ENCODE measurements at regions not wholly inside any gene's neighbourhood (a gene's known extent, or its start where the extent isn't known, plus 50 kb on each side); places are given as distances from the start of the nearest gene placed in this dataset.

DNA sequence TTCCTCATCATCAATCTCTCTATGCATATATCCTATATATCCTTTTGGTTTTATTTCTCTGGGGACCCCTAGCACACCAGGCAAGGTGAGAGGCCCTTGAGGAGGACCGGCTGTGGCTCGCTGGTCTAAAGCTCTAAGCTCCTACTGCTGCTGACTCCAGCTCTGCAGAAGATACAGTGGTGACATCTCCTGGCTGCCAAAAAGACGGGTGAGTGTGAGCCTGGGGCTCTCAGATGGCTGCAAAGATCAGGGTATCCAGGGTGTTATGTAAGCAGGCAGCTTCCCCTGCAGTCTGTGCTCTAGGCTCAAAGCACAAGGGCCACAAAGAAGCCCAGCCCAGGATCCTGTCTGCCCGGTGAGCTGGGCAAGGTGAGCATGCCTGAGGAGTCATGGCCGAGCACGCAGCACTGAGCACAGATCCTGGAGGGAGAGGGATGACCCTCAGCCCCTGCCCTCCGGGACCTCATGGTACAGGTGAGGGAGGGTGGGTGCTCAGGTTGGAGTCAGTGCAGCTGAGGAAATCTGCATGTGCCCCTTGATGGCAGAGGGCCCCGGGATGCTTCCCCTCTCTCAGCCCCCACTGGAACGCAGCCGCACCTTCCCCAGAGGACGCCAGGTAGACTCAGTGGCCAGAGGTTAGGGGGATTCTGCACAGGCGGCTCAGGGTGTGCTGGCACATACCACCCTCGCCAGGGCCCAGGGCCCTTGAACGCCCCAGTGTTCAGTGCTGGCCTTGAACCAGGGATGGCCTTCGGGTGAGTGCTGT lies 95.4 kb upstream of the INSIG1 start:
- TF ChIP-seq EZH2phosphoT487 (IDR thresholded peaks at IDR 0.05) (no peak), EZH2 (IDR thresholded peaks at IDR 0.05) (no peak)
- TF ChIP-seq, protein P1, sequence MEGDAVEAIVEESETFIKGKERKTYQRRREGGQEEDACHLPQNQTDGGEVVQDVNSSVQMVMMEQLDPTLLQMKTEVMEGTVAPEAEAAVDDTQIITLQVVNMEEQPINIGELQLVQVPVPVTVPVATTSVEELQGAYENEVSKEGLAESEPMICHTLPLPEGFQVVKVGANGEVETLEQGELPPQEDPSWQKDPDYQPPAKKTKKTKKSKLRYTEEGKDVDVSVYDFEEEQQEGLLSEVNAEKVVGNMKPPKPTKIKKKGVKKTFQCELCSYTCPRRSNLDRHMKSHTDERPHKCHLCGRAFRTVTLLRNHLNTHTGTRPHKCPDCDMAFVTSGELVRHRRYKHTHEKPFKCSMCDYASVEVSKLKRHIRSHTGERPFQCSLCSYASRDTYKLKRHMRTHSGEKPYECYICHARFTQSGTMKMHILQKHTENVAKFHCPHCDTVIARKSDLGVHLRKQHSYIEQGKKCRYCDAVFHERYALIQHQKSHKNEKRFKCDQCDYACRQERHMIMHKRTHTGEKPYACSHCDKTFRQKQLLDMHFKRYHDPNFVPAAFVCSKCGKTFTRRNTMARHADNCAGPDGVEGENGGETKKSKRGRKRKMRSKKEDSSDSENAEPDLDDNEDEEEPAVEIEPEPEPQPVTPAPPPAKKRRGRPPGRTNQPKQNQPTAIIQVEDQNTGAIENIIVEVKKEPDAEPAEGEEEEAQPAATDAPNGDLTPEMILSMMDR (IDR thresholded peaks at IDR 0.05): no peak

All from neural progenitor cell (in vitro differentiated cells).